GM21390 (cell line): ENCODE measurements at regions not wholly inside any gene's neighbourhood (a gene's known extent, or its start where the extent isn't known, plus 50 kb on each side); places are given as distances from the start of the nearest gene placed in this dataset.
"Not testable (repeated sequence)": the region's sequence is repeated elsewhere in the genome, so short reads cannot be mapped to it uniquely, and the experiment has no call there.

Source experiments
- ATAC-seq: cut with Tn5 transposase; IDR thresholded peaks from one replicate; pipeline ENCODE4 v1.9.1; 2021; ENCODE audit not compliant: unreplicated experiment

GRCh38 chr13:90910018-90910639, 437.4 kb upstream of the MIR17HG start:
- no peak for ATAC-seq

GRCh38 chr13:90912247-90912646, 435.2 kb upstream of the MIR17HG start:
- no peak for ATAC-seq

- no peak for ATAC-seq
Measured at GRCh38 chr13:90918536-90918935, 429.0 kb upstream of the MIR17HG start.

- no peak for ATAC-seq
Measured at GRCh38 chr13:90919153-90919552, 428.3 kb upstream of the MIR17HG start.

- ATAC-seq = no peak
Measured at GRCh38 chr13:90926459-90926858, 421.0 kb upstream of the MIR17HG start.

- no peak for ATAC-seq
Measured at GRCh38 chr13:90928109-90928508, 419.4 kb upstream of the MIR17HG start.

- ATAC-seq = no peak
Measured at GRCh38 chr13:90933097-90933826, 414.2 kb upstream of the MIR17HG start.

- ATAC-seq = no peak
Measured at GRCh38 chr13:90934741-90935140, 412.7 kb upstream of the MIR17HG start.

GRCh38 chr13:90938848-90939247, 408.6 kb upstream of the MIR17HG start:
- ATAC-seq = no peak

- no peak for ATAC-seq
Measured at GRCh38 chr13:90943946-90944345, 403.5 kb upstream of the MIR17HG start.

GRCh38 chr13:90945146-90945545, 402.3 kb upstream of the MIR17HG start:
- ATAC-seq = not testable (repeated sequence)

- ATAC-seq = not testable (repeated sequence)
Measured at GRCh38 chr13:90946125-90946524, 401.4 kb upstream of the MIR17HG start.

- no peak for ATAC-seq
Measured at GRCh38 chr13:90947976-90948375, 399.5 kb upstream of the MIR17HG start.

GRCh38 chr13:90950160-90950559, 397.3 kb upstream of the MIR17HG start:
- ATAC-seq = no peak

- no peak for ATAC-seq
Measured at GRCh38 chr13:90951663-90952062, 395.8 kb upstream of the MIR17HG start.

- no peak for ATAC-seq
Measured at GRCh38 chr13:90952326-90952725, 395.2 kb upstream of the MIR17HG start.

- no peak for ATAC-seq
Measured at GRCh38 chr13:90954605-90955195, 392.8 kb upstream of the MIR17HG start.

- no peak for ATAC-seq
Measured at GRCh38 chr13:90956031-90956430, 391.5 kb upstream of the MIR17HG start.

- no peak for ATAC-seq
Measured at GRCh38 chr13:90958866-90959265, 388.6 kb upstream of the MIR17HG start.

GRCh38 chr13:90968166-90968904, 379.2 kb upstream of the MIR17HG start:
- no peak for ATAC-seq

GRCh38 chr13:90974249-90974975, 373.1 kb upstream of the MIR17HG start:
- no peak for ATAC-seq
